PC-3 (cell line): ENCODE measurements at regions not wholly inside any gene's neighbourhood (a gene's known extent, or its start where the extent isn't known, plus 50 kb on each side); places are given as distances from the start of the nearest gene placed in this dataset.

Experiments used
- EZH2 ChIP-seq: fragments of 300-600 bp; sonication (generic); IDR thresholded peaks from one replicate; pipeline ENCODE4 v1.6.1; 2017; ENCODE audit warnings: antibody characterized with exemption, mild to moderate bottlenecking, low read length; ENCODE audit not compliant: unreplicated experiment
- EZH2phosphoT487 ChIP-seq: fragments of 300-600 bp; sonication (generic); IDR thresholded peaks from 2 replicates; pipeline ENCODE4 v1.6.1; 2018; ENCODE audit warnings: mild to moderate bottlenecking, antibody characterized with exemption, low read length, borderline replicate concordance
- TF ChIP-seq, protein P1 (sequence below): fragments of 300-600 bp; sonication (generic); conservative IDR thresholded peaks from 2 replicates; pipeline ENCODE4 v1.5.1; 2017; ENCODE audit warnings: antibody characterized with exemption, low read depth, mild to moderate bottlenecking, low read length

DNA sequence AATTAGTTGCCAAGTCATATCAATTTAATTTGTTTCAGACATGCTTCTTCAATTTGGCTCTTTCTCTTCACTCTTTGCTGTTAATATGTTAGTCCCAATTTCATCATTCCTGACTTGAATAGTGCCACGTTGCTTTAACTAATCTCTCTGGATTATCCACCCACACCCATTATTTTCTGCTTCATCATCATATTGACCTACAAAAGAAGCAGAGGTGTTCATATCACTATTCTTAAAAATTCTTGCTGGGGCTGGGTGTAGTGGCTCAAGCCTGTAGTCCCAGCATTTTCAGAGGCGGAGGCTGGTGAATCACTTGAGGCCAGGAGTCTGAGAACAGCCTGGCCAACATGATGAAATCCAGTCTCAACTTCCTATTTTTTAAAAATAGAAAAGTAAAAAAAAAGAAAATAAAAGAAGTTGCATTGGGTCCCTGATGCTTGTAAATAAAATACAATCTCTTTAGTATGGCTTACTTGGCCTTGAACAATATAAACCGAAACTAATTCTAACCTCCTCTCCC, 65.7 kb upstream of the KCNIP4 start:
- TF ChIP-seq, protein P1, sequence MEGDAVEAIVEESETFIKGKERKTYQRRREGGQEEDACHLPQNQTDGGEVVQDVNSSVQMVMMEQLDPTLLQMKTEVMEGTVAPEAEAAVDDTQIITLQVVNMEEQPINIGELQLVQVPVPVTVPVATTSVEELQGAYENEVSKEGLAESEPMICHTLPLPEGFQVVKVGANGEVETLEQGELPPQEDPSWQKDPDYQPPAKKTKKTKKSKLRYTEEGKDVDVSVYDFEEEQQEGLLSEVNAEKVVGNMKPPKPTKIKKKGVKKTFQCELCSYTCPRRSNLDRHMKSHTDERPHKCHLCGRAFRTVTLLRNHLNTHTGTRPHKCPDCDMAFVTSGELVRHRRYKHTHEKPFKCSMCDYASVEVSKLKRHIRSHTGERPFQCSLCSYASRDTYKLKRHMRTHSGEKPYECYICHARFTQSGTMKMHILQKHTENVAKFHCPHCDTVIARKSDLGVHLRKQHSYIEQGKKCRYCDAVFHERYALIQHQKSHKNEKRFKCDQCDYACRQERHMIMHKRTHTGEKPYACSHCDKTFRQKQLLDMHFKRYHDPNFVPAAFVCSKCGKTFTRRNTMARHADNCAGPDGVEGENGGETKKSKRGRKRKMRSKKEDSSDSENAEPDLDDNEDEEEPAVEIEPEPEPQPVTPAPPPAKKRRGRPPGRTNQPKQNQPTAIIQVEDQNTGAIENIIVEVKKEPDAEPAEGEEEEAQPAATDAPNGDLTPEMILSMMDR, result no peak
- TF ChIP-seq EZH2, result no peak
- TF ChIP-seq EZH2phosphoT487, result no peak
